Immature natural killer cell (primary cell): ENCODE measurements at regions not wholly inside any gene's neighbourhood (a gene's known extent, or its start where the extent isn't known, plus 50 kb on each side); places are given as distances from the start of the nearest gene placed in this dataset.

Experiments
- DNase-seq, 3 donors: peaks; one replicate each; pipeline ENCODE4 v3.0.0; 2022; ENCODE audit warnings: mixed read lengths in 1 of 3
- H3K27ac Mint-ChIP-seq, 6 donors: one replicate each; pipeline ENCODE4 v1.8.0; 2020; ENCODE audit warnings: mixed read lengths in 6 of 6, mild to moderate bottlenecking in 5 of 6, inconsistent platforms in 4 of 6, moderate library complexity in 3 of 6
- H3K27me3 Mint-ChIP-seq, 3 donors: one replicate each; pipeline ENCODE4 v1.8.0; 2020 to 2021; ENCODE audit warnings: low read depth in 3 of 3, mild to moderate bottlenecking in 3 of 3, mixed read lengths in 3 of 3, moderate library complexity in 3 of 3, inconsistent platforms in 1 of 3
- H3K36me3 Mint-ChIP-seq, 3 donors: one replicate each; pipeline ENCODE4 v1.8.0; 2020; ENCODE audit warnings: mixed read lengths in 3 of 3, inconsistent platforms in 2 of 3, mild to moderate bottlenecking in 2 of 3
- H3K4me1 Mint-ChIP-seq, 2 donors: one replicate each; pipeline ENCODE4 v1.8.0; 2020; ENCODE audit warnings: inconsistent platforms in 2 of 2, mild to moderate bottlenecking in 2 of 2, mixed read lengths in 2 of 2, moderate library complexity in 1 of 2
- H3K4me3 Mint-ChIP-seq, 5 donors: one replicate each; pipeline ENCODE4 v1.8.0; 2020; ENCODE audit warnings: mild to moderate bottlenecking in 5 of 5, mixed read lengths in 5 of 5, inconsistent platforms in 3 of 5, moderate library complexity in 3 of 5
- H3K9me3 Mint-ChIP-seq, 6 donors: one replicate each; pipeline ENCODE4 v1.8.0; 2020; ENCODE audit warnings: mild to moderate bottlenecking in 6 of 6, mixed read lengths in 6 of 6, inconsistent platforms in 4 of 6, moderate library complexity in 3 of 6

DNA sequence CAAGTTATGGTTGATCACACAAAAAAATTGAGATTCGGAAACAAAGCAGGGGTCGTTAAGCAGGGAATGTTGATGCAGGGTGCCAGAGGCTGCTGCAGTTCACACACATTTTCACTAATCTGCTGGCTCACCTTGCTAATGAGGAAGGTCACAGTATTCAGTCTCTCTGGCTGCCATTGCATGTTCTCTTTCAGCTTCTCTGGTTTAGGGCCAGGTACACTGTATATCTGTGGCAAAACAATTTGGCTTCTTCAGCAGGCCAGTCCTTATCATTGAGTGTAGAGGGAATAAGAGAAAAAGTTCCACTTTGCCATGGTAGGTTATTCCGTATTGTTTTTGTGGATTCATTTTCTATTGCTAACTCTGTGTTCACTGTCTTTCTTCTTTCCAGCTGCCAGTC lies 283.7 kb upstream of the ANO3 start:
- Mint-ChIP-seq H3K27me3 (no peaks in the 10 kb centered on the region), H3K4me1 (no peaks in the 10 kb centered on the region), H3K9me3 (peaks cover 0 to 46% (median 3%) of the 10 kb centered on the region in 6 donors), H3K27ac (no peak overlapping the region), H3K36me3 (peaks cover 0 to 5% (median 0%) of the 10 kb centered on the region in 3 donors), H3K4me3 (no peak overlapping the region)
- no peak for DNase-seq

DNA sequence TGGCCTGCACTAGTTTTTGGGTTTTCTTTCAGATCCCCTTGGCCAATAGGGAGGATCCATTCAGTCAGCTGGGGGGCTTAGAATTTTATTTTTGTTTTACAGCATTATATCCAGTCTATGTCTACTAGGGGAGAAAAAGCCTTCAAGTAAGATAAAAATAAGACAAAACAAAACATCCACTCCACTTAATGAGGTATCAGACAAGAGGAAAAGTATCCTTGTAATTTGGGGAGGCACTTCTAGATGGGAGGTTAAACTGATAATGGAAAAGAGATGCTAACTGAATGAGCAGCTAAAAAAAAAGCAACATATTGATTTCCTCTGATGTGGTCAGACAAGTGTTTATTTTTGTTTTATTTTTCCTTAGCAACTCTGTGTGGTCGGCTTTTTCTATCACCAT lies 278.0 kb upstream of the ANO3 start:
- no peak for DNase-seq
- Mint-ChIP-seq H3K4me3 (no peak overlapping the region), H3K36me3 (no peaks in the 10 kb centered on the region), H3K27me3 (peaks cover 0 to 2% (median 0%) of the 10 kb centered on the region in 3 donors), H3K9me3 (peaks cover 2 to 37% (median 7%) of the 10 kb centered on the region in 6 donors), H3K4me1 (no peaks in the 10 kb centered on the region), H3K27ac (no peak overlapping the region)

DNA sequence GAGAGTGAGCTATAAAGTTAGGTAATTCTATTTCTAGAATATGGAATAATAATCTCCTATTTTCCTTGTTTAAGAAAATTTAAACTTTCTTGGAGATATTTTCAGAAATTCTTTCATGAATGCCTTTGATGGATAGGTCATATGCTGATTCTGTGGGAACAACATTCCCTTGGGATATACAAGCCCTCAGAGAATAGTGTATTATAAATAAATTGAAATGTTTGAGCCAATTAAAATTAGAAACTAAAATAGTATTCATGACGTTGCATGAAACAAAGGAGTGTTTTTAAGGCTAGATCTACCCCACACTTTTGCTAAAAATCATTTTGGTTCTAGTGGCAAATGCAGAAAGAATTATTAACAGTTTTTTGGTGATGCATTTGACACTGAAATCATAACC lies 269.3 kb upstream of the ANO3 start:
- Mint-ChIP-seq H3K27me3 (no peaks in the 10 kb centered on the region), H3K4me1 (no peaks in the 10 kb centered on the region), H3K27ac (no peak overlapping the region), H3K4me3 (no peak overlapping the region), H3K36me3 (peaks cover 0 to 3% (median 0%) of the 10 kb centered on the region in 3 donors), H3K9me3 (peaks cover 2 to 29% (median 10%) of the 10 kb centered on the region in 6 donors)
- no peak for DNase-seq

DNA sequence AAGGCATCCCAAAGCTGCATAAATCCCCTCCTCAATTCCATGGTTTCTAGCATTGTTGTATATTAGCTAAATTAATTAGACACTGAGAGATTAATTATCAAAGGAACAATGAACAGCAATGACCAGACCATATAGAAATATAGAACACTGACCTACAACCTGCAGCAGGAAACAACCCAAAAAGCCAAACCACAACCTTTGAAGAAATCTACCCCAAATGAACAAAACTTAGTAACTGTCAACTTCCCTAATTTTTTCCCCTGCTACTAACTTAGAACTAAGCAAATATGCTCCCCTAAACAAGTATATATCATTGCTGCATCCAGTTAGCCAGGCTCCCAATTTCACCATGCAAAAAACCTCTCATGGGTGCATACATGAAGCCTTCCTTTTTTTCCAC lies 268.0 kb upstream of the ANO3 start:
- H3K36me3 Mint-ChIP-seq = peaks cover 0 to 3% (median 0%) of the 10 kb centered on the region in 3 donors
- H3K4me1 Mint-ChIP-seq = no peaks in the 10 kb centered on the region
- peaks cover 2 to 37% (median 11%) of the 10 kb centered on the region in 6 donors for H3K9me3 Mint-ChIP-seq
- no peak overlapping the region for H3K27ac Mint-ChIP-seq
- no peak overlapping the region for H3K4me3 Mint-ChIP-seq
- no peak for DNase-seq
- no peaks in the 10 kb centered on the region for H3K27me3 Mint-ChIP-seq

DNA sequence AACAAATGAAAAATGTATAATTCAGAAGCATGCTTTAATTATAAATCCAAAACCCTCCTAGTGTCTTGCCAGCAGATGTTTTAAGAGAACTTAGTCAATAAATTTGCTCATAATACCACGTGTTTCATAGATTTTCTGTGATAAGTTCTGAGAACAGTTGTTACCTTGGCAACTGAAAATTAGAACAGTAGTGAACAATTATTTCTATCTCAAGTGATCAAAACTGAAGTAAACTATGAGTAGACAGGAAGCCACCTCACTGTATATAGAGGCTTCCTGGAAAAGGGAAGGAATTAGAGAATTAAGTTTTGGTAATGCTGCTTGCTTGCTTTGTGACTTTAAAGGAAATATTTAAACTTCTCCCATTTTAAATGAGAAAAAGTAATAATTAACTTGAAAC lies 266.0 kb upstream of the ANO3 start:
- H3K36me3 Mint-ChIP-seq = peaks cover 0 to 3% (median 0%) of the 10 kb centered on the region in 3 donors
- no peaks in the 10 kb centered on the region for H3K4me1 Mint-ChIP-seq
- peaks cover 0 to 1% (median 0%) of the 10 kb centered on the region in 3 donors for H3K27me3 Mint-ChIP-seq
- no peak overlapping the region for H3K27ac Mint-ChIP-seq
- H3K9me3 Mint-ChIP-seq = peaks cover 0 to 39% (median 13%) of the 10 kb centered on the region in 6 donors
- H3K4me3 Mint-ChIP-seq = no peak overlapping the region
- no peak for DNase-seq

DNA sequence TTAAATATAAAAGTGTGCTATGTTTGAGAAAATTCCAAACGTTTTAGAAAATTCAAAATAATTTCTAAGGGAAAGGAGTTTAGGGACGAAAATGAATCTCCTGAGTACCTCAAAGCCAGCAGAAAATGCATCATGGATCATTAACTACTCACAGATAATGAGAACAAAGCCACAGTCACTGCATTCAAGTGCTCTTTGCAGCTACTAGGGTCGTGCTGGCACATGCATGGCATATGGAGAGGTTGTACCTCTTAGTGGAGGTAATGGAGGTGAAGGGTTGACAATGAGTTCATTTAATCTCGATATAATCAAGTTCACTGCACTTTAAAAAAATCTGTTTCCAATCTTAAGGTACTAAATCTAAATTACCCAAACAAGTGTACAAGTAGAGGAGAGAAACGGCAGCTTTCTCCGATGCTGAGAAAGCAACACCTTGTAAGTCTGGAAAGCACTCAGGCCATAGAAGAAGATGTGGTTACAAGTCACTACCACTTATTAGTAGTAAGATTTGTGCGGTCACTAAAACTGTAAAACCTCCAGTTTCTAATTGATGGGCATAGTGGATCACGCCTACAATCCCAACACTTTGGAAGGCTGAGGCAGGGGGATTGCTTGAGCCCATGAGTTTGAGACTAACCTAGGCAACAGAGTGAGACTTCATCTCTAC lies 261.1 kb upstream of the ANO3 start:
- no peak for DNase-seq
- H3K27ac Mint-ChIP-seq = no peak overlapping the region
- H3K27me3 Mint-ChIP-seq = peaks cover 0 to 1% (median 1%) of the 10 kb centered on the region in 3 donors
- no peak overlapping the region for H3K4me3 Mint-ChIP-seq
- H3K4me1 Mint-ChIP-seq = no peaks in the 10 kb centered on the region
- peaks cover 0 to 3% (median 0%) of the 10 kb centered on the region in 3 donors for H3K36me3 Mint-ChIP-seq
- peaks cover 6 to 38% (median 14%) of the 10 kb centered on the region in 6 donors for H3K9me3 Mint-ChIP-seq

DNA sequence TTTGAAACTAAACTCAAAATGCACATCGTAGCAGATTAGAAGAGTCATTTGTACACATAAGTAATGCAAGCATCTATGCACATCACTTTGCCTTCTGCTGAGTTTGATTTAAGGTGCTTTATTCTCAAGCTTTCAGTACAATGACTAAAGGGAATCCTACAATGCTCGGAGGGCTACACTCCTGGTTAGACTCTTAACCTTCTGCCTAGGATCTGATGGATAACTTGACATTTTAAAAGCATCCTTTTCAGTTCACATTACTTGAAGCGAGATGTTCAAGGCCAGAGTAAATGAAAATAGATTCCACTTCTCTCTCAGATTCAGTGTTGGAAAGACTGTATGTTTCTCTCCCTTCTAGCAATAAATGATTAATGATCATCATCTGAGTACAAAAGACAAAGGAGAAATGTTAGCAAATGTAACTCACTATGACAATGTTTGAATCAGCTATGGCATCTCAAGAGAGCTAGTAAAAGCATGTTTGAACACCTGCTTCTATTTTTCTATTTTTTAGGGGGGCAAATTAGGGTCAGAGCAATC lies 259.2 kb upstream of the ANO3 start:
- no peak for DNase-seq
- Mint-ChIP-seq H3K27me3 (peaks cover 0 to 1% (median 1%) of the 10 kb centered on the region in 3 donors), H3K4me1 (no peaks in the 10 kb centered on the region), H3K4me3 (no peak overlapping the region), H3K27ac (no peak overlapping the region), H3K36me3 (no peaks in the 10 kb centered on the region), H3K9me3 (peaks cover 6 to 28% (median 10%) of the 10 kb centered on the region in 6 donors)

DNA sequence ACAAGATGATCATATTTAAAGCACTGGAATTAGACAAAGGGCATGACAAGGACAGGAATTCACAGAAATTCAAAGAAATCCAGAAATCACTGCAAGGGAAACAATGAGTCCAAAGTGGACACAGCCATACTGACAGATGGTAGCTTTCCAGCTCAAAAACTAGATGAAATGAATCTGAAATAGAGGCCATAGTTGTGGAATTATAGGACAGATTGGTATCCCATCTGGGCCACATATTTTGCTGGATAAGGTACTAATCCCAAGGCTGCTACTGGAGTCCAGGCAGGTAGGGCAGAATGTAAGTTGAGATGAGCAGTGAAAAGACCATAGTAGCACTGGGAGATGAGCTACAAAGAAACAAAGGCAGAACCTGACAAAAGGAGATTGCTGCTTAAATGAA lies 258.3 kb upstream of the ANO3 start:
- H3K27me3 Mint-ChIP-seq = peaks cover 0 to 1% (median 1%) of the 10 kb centered on the region in 3 donors
- no peaks in the 10 kb centered on the region for H3K36me3 Mint-ChIP-seq
- peaks cover 5 to 28% (median 7%) of the 10 kb centered on the region in 6 donors for H3K9me3 Mint-ChIP-seq
- no peak for DNase-seq
- H3K4me1 Mint-ChIP-seq = no peaks in the 10 kb centered on the region
- no peak overlapping the region for H3K4me3 Mint-ChIP-seq
- H3K27ac Mint-ChIP-seq = no peak overlapping the region

DNA sequence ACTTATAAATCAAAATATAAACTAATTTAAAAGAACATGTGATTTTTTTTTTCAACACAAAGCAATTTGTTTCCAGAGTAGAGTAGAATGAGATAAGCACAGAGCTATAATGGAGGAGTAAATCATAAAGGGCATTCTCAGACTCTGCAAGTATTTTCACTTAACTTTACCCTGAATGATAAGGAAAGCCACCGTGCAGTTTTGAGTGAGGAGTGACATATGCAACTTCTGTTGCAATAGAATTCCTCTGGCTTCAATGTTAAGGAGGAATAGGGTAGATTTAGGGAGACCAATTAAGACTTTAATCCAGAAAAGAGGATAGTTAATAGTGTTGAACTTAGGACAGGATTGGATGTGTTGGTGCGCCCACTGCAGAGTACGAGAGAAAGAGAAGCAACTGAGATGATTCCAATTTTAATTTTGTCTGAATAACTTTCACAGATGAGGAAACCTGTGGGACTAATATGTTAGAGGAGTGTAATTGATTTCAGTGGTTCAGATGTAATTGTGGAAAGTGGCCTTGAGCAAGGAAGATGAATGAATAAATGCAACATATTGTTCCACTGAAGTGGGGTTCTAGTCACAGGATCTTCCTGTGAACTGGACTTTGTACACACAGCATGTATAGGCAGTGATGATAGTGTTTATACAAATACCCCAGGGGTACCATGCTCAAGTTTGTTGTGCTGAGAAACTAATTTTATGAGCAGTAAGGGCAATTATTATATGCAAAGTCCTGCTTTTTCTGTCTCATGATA lies 255.5 kb upstream of the ANO3 start:
- Mint-ChIP-seq H3K4me3 (no peak overlapping the region), H3K9me3 (peaks cover 6 to 26% (median 8%) of the 10 kb centered on the region in 6 donors), H3K27me3 (peaks cover 0 to 1% (median 0%) of the 10 kb centered on the region in 3 donors), H3K27ac (no peak overlapping the region), H3K4me1 (no peaks in the 10 kb centered on the region), H3K36me3 (no peaks in the 10 kb centered on the region)
- DNase-seq = no peak

DNA sequence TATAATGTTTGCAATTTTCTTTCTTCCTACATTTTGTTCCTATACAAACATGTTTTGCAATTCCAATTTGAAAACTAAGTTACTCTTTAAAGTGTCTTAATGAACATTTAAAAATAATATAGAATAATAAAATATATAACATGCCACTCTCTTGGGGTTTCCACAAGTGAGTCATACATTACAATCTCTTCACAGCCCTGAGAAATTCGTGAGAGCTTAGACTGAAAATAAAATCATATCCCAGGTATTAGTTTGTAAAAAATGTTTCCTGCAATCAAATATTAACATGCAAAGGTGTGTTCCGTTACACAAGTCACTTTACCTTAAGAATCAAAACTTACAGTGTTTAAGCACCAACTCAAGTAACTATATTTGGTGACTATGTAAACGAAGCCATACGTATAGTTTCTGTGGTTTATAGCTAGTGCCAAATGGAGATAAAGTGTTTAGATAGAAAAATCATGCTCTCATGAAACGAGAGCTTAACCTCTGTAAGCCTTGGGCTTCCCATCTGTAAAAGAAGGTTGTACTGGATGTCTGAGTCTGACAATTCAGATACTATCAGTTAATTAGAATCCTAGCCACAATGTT lies 253.6 kb upstream of the ANO3 start:
- peaks cover 0 to 1% (median 0%) of the 10 kb centered on the region in 3 donors for H3K27me3 Mint-ChIP-seq
- no peaks in the 10 kb centered on the region for H3K36me3 Mint-ChIP-seq
- no peak overlapping the region for H3K4me3 Mint-ChIP-seq
- DNase-seq = no peak
- no peak overlapping the region for H3K27ac Mint-ChIP-seq
- peaks cover 4 to 34% (median 13%) of the 10 kb centered on the region in 6 donors for H3K9me3 Mint-ChIP-seq
- H3K4me1 Mint-ChIP-seq = no peaks in the 10 kb centered on the region

DNA sequence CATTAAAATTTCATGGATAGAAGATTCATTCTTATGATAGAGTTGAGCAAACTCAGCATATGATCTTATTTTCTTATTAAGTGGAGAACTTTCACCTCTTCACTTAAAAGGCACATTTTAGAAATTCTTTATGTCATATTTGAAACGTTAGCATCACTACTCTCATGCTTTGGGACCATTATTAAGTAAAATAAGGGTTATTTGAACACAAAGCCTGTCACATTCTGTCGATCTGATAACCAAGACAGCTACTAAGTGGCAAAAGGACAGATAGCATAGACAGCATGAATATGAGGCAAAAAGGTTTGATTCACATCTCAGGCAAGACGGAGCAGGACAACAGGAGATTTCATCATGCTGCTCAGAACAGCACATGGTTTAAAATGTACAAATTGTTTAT lies 247.6 kb upstream of the ANO3 start:
- Mint-ChIP-seq H3K27me3 (no peaks in the 10 kb centered on the region), H3K4me3 (no peak overlapping the region), H3K27ac (no peak overlapping the region), H3K9me3 (peaks cover 1 to 24% (median 9%) of the 10 kb centered on the region in 6 donors), H3K4me1 (no peaks in the 10 kb centered on the region), H3K36me3 (no peaks in the 10 kb centered on the region)
- DNase-seq = no peak

DNA sequence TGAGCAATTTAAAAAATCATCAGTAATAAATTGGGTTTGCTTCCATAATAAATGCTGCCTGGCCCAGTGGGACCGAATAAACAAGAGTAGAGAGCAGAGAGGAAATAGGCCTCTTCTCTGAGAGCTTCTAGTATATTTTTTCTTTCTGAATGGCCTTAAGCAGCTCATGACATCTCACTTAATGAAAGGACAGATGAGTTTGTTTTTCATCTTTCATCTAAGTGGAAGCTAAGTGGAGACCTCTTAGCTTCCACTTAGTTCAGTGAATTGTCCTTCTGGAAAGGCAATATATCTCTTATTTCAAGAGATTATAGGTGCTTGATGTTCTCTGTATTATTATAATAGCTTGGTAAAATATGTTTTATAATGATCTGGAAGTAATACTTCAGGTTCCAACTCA lies 245.9 kb upstream of the ANO3 start:
- no peak for DNase-seq
- Mint-ChIP-seq H3K4me1 (no peaks in the 10 kb centered on the region), H3K36me3 (no peaks in the 10 kb centered on the region), H3K4me3 (no peak overlapping the region), H3K27me3 (no peaks in the 10 kb centered on the region), H3K27ac (no peak overlapping the region), H3K9me3 (peaks cover 1 to 30% (median 10%) of the 10 kb centered on the region in 6 donors)

DNA sequence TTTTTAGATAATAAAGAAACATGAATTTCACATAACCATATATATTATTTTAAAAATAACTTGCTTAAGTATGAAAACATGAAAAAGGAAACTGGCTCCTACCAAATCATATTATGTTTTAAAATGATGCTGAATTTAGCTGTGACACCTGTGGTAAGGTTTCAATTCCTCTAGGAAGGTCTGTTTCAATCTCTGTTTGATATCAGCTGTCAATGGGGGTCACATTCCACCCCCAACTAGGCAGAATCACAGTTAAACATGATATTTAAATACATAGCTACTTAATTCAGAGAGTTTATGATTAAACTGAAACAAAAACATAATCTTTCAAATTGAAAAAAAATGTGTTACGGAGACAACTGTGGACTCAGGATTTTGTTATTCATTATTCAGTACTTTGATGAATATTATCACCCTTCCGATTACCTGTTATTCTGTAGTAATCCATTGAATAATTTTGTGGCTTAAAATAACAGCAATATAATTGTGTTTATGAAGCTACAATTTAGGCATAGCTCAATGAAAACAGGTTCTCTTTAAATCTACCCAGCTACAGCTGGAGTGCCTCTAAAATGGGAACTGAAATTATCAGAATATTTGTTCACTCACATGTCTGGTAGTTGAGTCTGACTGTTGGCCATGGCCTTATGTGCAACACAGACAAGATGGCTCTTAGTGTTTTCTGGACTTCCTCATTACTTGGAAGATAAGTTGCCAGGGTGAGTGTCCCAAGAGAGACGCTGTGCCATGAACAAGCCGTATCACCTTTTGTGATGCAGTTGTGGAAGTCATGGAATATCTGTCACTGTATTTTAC lies 244.6 kb upstream of the ANO3 start:
- H3K4me3 Mint-ChIP-seq = no peak overlapping the region
- H3K27ac Mint-ChIP-seq = no peak overlapping the region
- no peak for DNase-seq
- no peaks in the 10 kb centered on the region for H3K27me3 Mint-ChIP-seq
- no peaks in the 10 kb centered on the region for H3K4me1 Mint-ChIP-seq
- peaks cover 2 to 28% (median 7%) of the 10 kb centered on the region in 6 donors for H3K9me3 Mint-ChIP-seq
- no peaks in the 10 kb centered on the region for H3K36me3 Mint-ChIP-seq
